Gastrocnemius medialis (tissue), 4 donors: ENCODE measurements at regions not wholly inside any gene's neighbourhood (a gene's known extent, or its start where the extent isn't known, plus 50 kb on each side); places are given as distances from the start of the nearest gene placed in this dataset.

ENCODE experiments used
- ATAC-seq, 2 donors: fragments of 150-250 bp; one replicate each; pipeline ENCODE4 v1.9.1; 2016
- DNase-seq, 2 donors: peaks; one replicate each; pipeline ENCODE4 v3.0.0-alpha.2; 2019
- H3K27ac ChIP-seq, 4 donors: fragments of 200-600 bp; sonication (generic); 1 replicate in 1 of 4; 2 replicates in 3 of 4; pipeline ENCODE4 v1.5.1; 2016 to 2018; ENCODE audit warnings: mild to moderate bottlenecking in 2 of 4, moderate library complexity in 1 of 4
- H3K27me3 ChIP-seq, 3 donors: fragments of 200-600 bp; sonication (generic) in 2 of 3; 1 replicate in 1 of 3; 2 replicates in 2 of 3; pipeline versions ENCODE4 v1.5.1 to v1.6.0; 2016 to 2019; ENCODE audit warnings: mild to moderate bottlenecking in 1 of 3, moderate library complexity in 1 of 3
- H3K36me3 ChIP-seq, 2 donors: fragments of 200-600 bp; sonication (generic) in 1 of 2; one replicate each; pipeline ENCODE4 v1.5.1; 2017 to 2018
- H3K4me1 ChIP-seq, 2 donors: fragments of 200-600 bp; sonication (generic) in 1 of 2; one replicate each; pipeline ENCODE4 v1.5.1; 2016 to 2017; ENCODE audit warnings: mild to moderate bottlenecking in 2 of 2
- H3K4me3 ChIP-seq, 4 donors: fragments of 200-600 bp; sonication (generic) in 3 of 4; 1 replicate in 1 of 4; 2 replicates in 3 of 4; pipeline ENCODE4 v1.5.1; 2016 to 2019; ENCODE audit warnings: mild to moderate bottlenecking in 2 of 4
- H3K9me3 ChIP-seq, 3 donors: fragments of 200-600 bp; sonication (generic) in 2 of 3; 1 replicate in 1 of 3; 2 replicates in 2 of 3; pipeline ENCODE4 v1.5.1; 2016 to 2019
- CTCF ChIP-seq, 5 experiments: fragments of 450-650 bp in 3 of 5; fragments of 200-600 bp in 2 of 5; sonication (generic) in 2 of 5; IDR thresholded peaks in 4 of 5; conservative IDR thresholded peaks in 1 of 5; 1 replicate in 4 of 5; 2 replicates in 1 of 5; pipeline ENCODE4 v1.5.1; 2016 to 2019; ENCODE audit warnings: antibody characterized with exemption in 5 of 5, mild to moderate bottlenecking in 3 of 5, moderate library complexity in 3 of 5
- POLR2A ChIP-seq, 2 donors: fragments of 450-650 bp; IDR thresholded peaks; one replicate each; pipeline ENCODE4 v1.6.1; 2017; ENCODE audit warnings: antibody characterized with exemption in 2 of 2, mild to moderate bottlenecking in 2 of 2, moderate library complexity in 2 of 2
- in situ Hi-C, 4 donors: fragments of 200-750 bp; cut with MboI; loops; one replicate each; pipeline versions ENCODE4 v1.15.0 to v1.8.0; 2017; ENCODE audit warnings: low sequenced_read_pairs in 4 of 4
- intact Hi-C: fragments of 100-400 bp; cut with DNase I; formaldehyde crosslinking; loops from one replicate; pipeline ENCODE4 v1.15.1; 2023; ENCODE audit warnings: low total_unique reads

- in situ Hi-C loops, result no loop called here
- no peak overlapping the region for H3K4me3 ChIP-seq
Observed at GRCh38 chrX:127085939-127086338, 266.4 kb downstream of the PRR32 start.

GRCh38 chrX:127112726-127113125, 293.2 kb downstream of the PRR32 start:
- in situ Hi-C loops, result no loop called here
- Histone ChIP-seq H3K27me3 (no peaks in the 10 kb centered on the region), H3K9me3 (no peaks in the 10 kb centered on the region), H3K4me3 (no peak overlapping the region), H3K4me1 (no peaks in the 10 kb centered on the region), H3K27ac (no peak overlapping the region), H3K36me3 (no peaks in the 10 kb centered on the region)
- intact Hi-C loops, result no loop called here
- TF ChIP-seq CTCF (IDR thresholded peaks at IDR 0.05 in 4 of 5, conservative IDR thresholded peaks at IDR 0.05 in 1 of 5) (no peak), POLR2A (IDR thresholded peaks at IDR 0.05) (no peak)
- DNase-seq, result no peak
- ATAC-seq, result no peak

More at GRCh38 chrX:127085939-127086338, 266.4 kb downstream of the PRR32 start:
- TF ChIP-seq CTCF (IDR thresholded peaks at IDR 0.05 in 4 of 5, conservative IDR thresholded peaks at IDR 0.05 in 1 of 5) (no peak), POLR2A (IDR thresholded peaks at IDR 0.05) (no peak)
- no peaks in the 10 kb centered on the region for H3K4me1 ChIP-seq
- intact Hi-C loops, result no loop called here
- H3K36me3 ChIP-seq, result no peaks in the 10 kb centered on the region
- no peaks in the 10 kb centered on the region for H3K27me3 ChIP-seq
- ATAC-seq, result no peak
- H3K27ac ChIP-seq, result no peak overlapping the region
- DNase-seq, result no peak
- no peaks in the 10 kb centered on the region for H3K9me3 ChIP-seq

- in situ Hi-C loops, result no loop called here
- no peaks in the 10 kb centered on the region for H3K9me3 ChIP-seq
- DNase-seq (no peak), ATAC-seq (no peak)
- H3K27me3 ChIP-seq, result no peaks in the 10 kb centered on the region
- H3K36me3 ChIP-seq, result no peaks in the 10 kb centered on the region
- no peak overlapping the region for H3K4me3 ChIP-seq
- H3K27ac ChIP-seq, result no peak overlapping the region
- TF ChIP-seq POLR2A (IDR thresholded peaks at IDR 0.05) (no peak), CTCF (IDR thresholded peaks at IDR 0.05 in 4 of 5, conservative IDR thresholded peaks at IDR 0.05 in 1 of 5) (no peak)
- H3K4me1 ChIP-seq, result no peaks in the 10 kb centered on the region
- intact Hi-C loops, result no loop called here
Observed at GRCh38 chrX:127124871-127125270, 305.3 kb downstream of the PRR32 start.

GRCh38 chrX:127128282-127128681, 308.8 kb downstream of the PRR32 start:
- no peak overlapping the region for H3K27ac ChIP-seq
- in situ Hi-C loops (no loop called here), intact Hi-C loops (no loop called here)
- ATAC-seq, result no peak
- DNase-seq, result no peak
- H3K4me1 ChIP-seq, result no peaks in the 10 kb centered on the region
- no peak overlapping the region for H3K4me3 ChIP-seq
- H3K9me3 ChIP-seq, result no peaks in the 10 kb centered on the region
- TF ChIP-seq POLR2A (IDR thresholded peaks at IDR 0.05), result no peak
- TF ChIP-seq CTCF (IDR thresholded peaks at IDR 0.05 in 4 of 5, conservative IDR thresholded peaks at IDR 0.05 in 1 of 5), result no peak
- no peaks in the 10 kb centered on the region for H3K27me3 ChIP-seq
- no peaks in the 10 kb centered on the region for H3K36me3 ChIP-seq

- intact Hi-C loops (no loop called here), in situ Hi-C loops (no loop called here)
- TF ChIP-seq CTCF (IDR thresholded peaks at IDR 0.05 in 4 of 5, conservative IDR thresholded peaks at IDR 0.05 in 1 of 5) (no peak), POLR2A (IDR thresholded peaks at IDR 0.05) (no peak)
- DNase-seq (no peak), ATAC-seq (no peak)
- no peaks in the 10 kb centered on the region for H3K9me3 ChIP-seq
- no peak overlapping the region for H3K4me3 ChIP-seq
- H3K27ac ChIP-seq, result no peak overlapping the region
- no peaks in the 10 kb centered on the region for H3K4me1 ChIP-seq
- H3K27me3 ChIP-seq, result no peaks in the 10 kb centered on the region
- no peaks in the 10 kb centered on the region for H3K36me3 ChIP-seq
Observed at GRCh38 chrX:127129510-127129909, 310.0 kb downstream of the PRR32 start.
